CD4-positive, alpha-beta T cell treated with Interleukin-17A for 4 hours (primary cell): ENCODE measurements at regions not wholly inside any gene's neighbourhood (a gene's known extent, or its start where the extent isn't known, plus 50 kb on each side); places are given as distances from the start of the nearest gene placed in this dataset.
"Not testable (repeated sequence)": the region's sequence is repeated elsewhere in the genome, so short reads cannot be mapped to it uniquely, and the experiment has no call there.

Experiments used
- DNase-seq: peaks from one replicate; pipeline ENCODE4 v3.0.0-alpha.2; 2020; ENCODE audit warnings: mixed read lengths

DNA sequence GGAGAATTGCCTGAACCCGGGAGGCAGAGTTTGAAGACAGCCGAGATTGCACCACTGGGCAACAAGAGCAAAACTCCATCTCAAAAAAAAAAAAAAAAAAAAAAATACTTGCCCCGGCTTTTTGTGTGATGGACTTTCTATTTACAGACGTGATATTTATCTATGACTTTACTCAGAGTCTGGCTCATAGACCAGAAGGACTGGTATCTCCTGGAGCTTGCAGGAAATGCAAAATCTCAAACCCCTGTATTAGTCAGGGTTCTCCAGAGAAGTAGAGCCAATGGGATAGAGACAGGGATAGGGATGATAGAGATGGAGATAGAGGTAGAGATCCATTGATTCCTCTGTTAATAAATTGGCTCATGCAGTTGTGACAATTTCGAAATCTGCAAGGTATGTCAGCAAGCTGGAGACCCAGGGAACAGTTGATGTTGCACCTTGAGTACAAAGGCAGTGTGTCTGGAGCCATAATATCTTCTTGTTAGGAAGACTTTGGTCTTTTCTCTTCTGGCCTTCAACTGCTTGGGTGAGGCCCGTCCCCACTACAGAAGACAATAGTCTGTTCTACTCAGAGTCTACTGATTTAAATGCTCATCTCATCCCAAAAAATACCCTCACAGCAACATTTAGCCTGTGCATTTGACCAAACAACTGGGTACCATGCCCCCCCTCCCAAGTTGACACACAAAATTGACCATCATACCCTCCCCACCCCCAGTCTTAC lies 195.4 kb upstream of the MSX2 start:
- no peak for DNase-seq

DNA sequence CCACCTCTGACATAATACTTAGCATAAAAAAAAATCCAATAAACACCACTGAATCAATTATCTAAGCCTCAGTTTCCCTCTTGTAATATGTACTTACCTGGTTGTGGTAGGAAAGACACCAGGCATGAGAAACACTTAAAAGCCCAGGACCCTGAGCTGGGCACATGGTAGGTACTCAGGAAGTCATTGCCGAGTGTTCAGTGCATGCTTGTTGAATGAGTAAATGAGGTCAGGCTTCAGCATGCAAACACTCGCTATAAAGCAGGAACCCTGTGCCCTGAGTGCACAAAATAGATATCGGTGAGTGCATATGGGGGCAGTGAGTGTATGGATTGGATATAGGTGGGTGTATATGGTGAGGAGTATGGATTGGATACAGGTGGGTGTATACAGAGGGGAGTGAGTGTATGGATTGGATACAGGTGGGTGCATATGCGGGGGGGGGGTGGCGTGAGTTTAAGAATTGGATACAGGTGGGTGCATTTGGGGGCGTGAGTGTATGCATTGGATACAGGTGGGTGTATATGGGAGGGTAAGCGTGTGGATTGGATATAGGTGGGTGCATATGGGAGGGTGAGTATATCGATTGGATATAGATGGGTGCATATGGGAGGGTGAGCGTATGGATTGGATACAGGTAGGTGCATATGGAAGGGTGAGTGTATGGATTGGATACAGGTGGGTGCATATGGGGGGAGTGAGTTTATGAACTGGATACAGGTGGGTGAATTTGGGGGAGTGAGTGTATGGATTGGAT lies 194.3 kb upstream of the MSX2 start:
- no peak for DNase-seq

DNA sequence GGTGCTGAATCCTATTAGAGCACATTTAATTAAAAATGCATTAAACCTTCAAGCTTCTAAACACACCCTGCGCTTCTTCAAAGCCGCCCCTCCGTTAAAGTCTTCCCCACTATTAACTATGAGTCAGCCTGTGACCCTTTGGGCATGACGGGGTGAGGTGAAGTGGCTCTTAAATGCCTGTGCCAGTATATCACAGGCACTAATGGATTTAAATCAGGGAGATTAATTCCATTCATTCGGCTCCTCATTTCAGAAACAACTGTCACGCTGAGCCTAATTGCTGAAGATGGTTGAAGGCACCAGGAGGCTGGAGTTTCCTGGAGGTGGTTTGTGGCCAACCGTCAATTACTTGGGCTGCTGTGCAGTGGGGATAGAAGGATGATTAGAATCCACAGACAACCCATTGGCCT lies 192.6 kb upstream of the MSX2 start:
- no peak for DNase-seq

DNA sequence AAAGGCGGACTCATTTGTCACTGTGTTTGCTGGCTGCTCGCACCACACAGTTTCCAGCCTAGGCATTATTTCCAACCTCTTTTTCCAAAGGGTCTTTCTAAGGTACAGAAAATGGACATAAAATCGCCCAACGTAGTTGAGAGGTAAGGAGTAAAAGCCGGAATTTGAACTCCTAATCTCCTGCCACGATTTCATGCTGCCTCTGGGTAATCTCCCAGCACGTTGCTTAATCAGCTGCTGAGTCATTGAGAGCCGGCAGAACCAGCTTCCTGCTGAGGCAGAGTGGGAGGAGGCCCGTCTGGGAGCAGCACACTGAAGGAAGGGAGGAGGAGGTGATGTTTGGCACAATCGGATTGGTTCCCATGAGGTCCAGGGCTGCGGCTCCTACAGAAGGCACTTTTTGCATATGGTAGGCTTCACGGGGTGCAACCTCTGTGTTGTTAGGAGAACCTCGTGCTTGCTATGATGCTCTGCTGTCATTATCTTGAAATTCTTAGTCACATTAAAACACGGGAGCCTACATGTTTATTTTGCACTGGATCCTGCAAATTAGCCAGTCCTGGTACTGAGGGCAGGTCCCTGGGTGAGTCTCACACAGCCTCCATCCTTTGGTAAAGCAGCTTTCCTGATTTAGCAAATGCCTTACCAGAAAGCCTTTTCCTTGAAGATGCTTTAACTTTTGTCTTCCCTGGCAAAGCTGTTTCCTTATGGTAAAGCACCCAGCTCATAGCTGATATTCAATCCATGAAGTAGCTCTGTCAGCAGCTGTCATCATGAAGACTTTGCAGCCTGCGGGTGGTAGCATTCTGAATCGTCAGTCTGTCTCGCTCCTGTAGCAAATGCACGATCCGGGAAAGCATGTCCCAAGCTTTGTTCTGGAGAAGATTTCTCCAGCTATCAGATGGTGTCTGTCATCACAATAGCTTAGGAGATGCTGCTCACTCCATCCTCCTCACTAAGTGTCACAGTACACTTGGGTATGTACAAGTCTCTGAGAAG lies 191.6 kb upstream of the MSX2 start:
- no peak for DNase-seq

DNA sequence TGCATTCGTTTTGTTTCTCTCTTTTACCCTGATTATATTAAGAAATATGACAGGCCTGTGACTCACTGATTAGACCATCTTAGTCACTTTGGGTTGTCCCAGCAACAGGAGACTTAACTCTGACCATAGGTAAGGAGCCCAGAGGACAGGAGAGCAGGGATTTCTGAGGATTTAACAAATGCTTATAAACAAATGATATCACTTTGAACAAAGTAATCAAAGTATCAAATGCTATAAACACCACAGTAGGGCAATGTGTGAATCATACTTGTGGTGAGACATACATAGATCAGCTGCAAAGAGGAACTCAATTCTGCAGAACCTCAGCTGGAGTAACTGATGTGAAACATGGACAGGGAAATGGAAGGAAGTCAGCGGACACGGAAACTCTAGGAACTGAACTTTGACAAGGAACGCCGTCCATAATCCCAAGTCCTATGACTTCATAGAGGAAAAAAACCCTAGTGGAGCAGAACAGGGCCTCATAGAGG lies 190.6 kb upstream of the MSX2 start:
- DNase-seq = no peak

DNA sequence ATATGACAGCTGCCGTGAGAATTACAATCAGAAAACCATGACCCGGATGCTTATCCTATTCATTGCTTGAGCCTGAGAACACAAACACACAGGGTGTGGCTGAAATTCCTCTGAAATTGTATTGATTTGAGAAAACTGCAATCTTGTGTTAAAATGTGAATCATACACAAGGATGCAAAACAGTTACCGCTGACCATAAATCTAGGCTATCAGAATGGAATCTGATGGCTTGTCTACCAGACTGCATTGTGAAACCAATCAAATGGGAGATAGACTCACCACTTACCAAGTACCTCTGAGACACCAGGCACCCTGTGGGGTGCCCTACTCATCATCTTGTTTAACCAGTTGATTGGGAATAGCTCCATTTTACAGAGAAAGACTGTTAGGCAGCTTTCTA lies 188.7 kb upstream of the MSX2 start:
- no peak for DNase-seq

DNA sequence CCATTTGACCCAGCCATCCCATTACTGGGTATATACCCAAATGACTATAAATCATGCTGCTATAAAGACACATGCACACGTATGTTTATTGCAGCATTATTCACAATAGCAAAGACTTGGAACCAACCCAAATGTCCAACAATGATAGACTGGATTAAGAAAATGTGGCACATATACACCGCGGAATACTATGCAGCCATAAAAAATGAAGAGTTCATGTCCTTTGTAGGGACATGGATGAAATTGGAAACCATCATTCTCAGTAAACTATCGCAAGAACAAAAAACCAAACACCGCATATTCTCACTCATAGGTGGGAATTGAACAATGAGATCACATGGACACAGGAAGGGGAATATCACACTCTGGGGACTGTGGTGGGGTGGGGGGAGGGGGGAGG lies 184.6 kb upstream of the MSX2 start:
- DNase-seq = not testable (repeated sequence)

DNA sequence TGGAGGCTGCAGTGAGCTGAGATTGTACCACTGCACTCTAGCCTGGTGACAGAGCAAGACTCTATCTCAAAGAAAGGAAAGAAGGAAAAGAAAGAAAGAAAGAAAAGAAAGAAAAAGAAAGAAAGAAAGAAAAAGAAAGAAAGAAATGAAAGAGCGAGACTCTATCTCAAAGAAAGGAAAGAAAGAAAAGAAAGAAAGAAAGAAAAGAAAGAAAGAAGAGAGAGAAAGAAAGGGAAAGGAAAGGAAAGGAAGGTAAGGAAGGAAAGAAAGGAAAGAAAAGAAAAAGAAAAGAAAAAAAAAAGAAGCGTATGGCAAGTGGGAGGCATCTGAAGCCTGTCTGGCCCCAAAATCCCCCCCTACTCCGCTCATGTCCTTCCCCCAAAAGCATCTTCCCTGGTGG lies 182.3 kb upstream of the MSX2 start:
- DNase-seq = no peak

DNA sequence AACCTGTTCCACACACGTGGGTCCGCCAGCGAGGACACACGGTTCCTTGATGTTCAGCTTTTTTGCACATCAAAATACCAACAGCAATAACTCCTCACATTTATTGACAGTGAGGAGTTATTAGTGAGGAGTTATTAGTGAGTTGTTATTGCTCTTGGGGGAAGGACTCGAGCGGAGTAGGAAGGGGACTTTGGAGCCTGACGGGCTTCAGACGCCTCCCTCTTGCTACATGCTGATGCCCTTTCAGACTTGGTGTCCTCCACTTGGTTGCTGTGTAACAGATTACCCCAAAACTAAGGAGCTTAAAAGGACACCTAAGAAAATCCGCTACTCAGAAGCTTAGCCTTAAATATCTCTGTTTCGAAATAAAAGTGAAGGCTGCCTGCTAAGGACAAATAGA lies 181.9 kb upstream of the MSX2 start:
- no peak for DNase-seq

DNA sequence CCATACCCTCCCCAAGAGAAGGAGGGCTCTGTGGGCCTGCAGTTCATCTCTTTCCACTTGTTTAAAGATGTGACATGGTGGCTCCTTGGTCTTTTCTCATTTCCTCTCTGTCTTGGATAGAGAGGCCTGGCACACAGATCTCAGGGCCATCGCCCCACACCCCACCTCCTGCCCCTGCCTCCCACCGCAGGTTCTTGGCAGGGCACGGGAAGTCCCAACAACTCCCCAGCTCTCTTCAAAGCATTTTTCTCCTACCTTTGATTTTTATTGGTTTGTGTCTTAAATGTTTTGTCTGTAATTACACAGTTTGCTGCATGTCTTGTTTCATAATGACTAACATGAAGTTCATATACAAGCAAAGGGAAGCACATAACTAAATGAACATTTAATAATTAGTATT lies 178.5 kb upstream of the MSX2 start:
- no peak for DNase-seq

DNA sequence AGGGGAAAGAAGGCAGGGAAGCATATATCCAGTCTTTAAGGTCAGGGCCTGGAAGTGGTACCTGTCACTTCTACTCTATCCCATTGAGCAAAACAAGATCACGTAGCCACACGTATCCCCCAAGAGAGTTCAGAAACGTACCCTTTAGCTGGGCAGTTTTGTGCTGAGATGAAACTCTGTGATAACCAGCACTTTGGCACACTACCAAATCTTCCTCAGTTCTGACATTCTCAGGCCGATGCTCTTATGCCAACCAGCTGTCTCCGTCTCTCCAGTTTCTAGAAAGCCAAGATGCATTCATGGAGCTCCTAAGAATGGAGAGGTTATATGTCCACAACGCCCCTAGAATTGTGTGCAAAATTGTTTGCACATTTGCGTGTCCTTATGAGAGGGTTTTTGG lies 176.6 kb upstream of the MSX2 start:
- DNase-seq = no peak

DNA sequence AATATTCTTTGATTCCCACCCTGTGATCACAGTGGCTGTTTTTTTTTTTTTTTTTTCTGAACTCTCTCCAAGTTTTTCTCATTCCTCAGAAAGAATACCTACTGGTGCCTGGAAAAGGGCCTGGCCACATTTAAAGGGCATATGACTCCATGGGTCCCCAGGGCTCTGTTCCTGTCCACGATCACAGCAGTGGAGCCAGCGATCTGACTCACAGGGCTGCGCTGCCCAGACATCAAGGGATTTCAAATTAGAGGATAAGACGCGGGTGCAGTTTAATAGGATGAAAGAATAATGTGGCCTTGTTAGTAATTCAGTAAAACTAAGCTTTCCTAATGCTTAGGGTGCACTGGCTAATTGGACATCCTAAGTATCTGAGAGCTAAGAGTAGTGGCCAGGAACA lies 175.1 kb upstream of the MSX2 start:
- no peak for DNase-seq

DNA sequence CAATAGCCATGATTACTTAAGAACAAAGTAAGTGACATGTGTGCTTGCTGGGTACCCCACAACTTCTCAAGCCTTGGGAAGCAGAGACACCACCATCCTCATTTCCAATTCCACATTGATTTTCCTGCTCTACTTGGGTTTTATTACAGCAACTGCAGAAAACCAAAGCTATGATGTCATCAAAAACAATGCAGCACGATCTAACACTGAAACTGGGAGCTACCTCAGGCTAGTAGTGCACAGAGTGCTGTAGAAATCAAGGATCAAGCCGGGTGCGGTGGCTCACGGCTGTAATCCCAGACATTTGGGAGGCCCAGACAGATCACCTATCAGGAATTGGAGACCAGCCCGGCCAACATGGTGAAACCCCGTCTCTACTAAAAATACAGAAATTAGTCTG lies 174.4 kb upstream of the MSX2 start:
- no peak for DNase-seq

DNA sequence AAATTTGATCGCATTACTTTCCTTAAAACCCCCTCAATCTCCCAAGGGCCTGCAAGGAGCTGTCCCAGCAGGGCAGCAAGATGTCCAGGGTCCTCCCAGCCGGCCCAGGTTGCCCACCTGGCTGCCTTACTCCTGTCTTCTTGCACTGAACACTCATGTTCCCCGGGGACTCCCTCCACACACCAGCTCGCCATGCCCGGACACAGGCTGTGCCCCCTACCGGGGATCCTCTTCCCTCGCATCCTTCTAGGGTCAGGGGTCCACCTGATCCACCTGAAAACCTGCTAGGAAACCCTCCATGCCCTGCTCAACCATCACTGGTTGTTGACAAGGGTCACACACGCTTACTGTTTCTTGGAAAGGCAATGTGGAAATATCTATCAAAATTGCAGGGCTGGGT lies 172.0 kb upstream of the MSX2 start:
- no peak for DNase-seq

DNA sequence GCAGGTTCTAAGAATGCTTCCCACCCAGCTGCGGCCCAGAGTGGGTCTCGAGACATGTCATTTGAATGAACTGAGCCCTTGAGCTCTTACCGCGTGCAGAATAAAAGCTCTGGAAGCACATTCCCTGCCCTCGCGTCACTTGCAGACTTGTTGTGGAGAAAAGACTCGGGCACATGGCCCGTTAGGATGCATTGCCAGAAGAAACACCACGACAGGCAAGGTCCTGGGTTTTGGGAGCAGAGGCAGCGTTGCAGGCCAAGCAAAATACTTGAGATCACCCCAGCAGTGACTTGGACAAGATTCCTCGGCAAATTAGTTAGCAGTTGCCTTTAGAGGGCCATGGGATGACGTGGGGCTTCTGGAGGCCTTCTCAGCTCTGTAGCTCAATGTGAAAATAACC lies 170.8 kb upstream of the MSX2 start:
- DNase-seq = no peak

DNA sequence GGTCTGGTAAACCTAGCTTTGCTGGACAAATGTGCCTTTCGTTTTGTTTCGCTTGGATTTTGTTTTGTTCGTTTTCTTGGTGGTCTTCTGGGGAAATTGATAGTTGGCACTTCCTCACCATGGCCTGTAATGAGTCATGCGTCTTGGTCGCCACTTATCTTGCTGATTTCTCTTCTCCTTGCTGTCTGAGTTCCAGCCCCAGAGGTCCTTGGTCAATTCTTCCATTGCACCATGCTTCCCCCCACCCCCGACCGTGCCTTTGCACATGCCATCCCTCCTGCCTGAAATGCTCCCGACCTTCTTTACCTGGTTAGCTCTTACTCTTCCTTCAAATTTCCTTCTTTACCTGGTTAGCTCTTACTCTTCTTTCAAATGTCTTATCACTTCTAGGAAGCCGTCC lies 168.7 kb upstream of the MSX2 start:
- DNase-seq = no peak

DNA sequence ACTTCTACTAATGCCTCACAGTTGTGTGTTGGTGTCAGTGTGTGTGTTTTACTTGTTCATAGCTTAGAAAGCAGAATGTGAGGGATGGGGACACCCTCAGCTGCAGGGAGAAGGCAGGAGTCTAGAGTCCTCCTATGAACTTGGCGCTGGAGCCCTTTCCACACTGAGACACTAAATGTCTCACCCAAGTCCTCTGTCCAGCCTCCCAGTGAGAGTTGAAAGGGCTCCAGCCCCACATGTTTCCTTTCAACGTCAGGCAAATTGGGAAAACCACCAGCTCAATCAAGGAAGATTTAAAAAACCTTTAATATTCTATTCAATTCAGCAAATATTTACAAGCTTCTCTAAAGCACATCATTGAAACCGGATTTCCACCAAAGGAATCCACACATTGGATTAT lies 167.6 kb upstream of the MSX2 start:
- no peak for DNase-seq

DNA sequence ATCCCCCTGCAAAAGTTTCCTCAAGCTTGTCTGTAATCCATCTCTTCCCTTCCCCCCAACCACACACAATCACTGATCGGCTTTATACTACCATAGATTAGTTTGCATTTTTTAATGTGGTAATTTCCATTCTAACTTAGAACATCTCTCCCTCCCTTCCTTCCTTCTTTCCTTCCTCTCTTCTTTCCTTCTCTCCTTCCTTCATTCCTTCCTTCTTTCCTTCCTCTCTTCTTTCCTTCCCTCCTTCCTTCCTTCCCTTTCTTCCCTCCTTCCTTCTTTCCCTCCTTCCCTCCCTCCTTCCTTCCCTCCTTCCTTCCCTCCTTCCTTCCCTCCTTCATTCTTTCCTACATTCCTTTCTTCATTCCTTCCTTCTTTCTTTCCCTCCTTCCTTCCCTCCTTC lies 166.2 kb upstream of the MSX2 start:
- no peak for DNase-seq

DNA sequence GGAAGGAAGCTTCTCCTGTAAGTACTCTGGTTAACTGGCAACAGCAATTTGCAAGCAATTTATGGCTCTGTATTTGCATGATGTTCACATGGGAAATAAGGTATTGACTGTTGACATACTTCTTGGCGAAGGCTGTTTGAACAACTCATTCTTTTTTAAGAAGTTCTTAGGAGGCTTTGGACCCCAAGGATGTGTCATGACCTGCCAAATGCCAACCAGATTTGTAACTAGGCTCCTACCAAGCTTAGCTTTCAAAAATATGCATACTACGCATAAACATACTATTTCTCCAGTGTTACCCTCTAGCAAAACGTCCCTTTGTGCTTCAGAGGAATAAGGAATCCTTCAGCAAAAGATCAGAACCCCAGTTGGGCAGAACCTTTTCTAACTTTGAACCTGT lies 165.2 kb upstream of the MSX2 start:
- no peak for DNase-seq

DNA sequence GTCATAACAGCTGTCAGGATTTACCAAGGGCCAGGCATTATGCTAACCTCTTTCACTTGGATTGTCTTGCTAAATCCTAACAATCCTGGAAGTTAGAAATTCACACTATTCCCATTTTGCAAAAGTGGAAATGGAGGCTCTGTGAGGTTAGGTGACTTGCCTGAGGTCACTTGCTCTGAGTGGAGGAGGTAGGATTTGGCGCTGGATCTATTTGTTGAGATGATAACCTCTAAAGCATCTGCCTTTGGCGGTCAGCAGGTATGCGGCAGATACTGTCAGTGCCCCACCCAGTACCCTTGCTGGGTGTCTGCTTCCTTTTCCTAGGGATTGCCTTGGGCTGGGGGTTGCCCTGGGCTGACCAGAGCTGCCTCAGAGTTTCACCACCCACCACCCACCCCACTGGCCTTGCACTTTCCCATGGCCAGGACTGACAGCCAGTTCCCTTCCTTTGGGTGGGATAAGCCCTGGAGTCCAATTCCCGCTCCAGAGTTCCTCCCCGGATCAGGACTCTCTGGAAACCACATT lies 164.8 kb upstream of the MSX2 start:
- no peak for DNase-seq

DNA sequence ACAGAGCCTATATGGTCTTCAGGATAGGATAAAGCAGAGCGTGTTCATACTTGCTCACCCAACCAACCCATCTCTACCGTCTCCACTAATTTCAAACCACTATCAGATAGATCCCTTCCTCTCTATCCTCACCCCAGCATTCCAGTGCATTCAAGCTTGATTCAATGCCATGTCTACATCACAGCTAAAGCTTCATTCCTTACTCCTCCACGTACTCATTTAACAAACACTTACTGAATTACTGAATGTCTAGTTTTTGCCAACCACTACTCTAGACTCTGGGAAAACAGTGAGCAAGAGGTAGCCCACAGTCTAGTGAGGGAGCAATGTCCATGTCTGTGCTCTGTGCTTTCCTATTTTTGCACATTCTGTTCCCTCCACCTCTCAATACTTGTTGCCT lies 163.5 kb upstream of the MSX2 start:
- DNase-seq = no peak

DNA sequence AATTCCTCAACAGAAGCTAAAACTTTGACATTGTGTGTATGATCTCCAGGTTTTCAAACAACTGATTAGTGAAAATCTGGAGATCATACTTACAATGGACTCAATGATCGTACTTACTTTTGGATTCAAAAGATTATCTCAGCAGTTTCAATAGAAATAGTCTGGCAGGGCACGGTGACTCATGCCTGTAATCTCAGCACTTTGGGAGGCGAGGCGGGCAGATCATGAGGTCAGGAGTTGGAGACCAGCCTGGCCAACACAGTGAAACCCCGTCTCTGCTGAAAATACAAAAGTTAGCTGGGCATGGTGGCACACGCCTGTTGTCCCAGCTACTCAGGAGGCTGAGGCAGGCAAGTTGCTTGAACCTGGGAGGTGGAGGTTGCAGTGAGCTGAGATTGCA lies 161.3 kb upstream of the MSX2 start:
- DNase-seq = not testable (repeated sequence)

DNA sequence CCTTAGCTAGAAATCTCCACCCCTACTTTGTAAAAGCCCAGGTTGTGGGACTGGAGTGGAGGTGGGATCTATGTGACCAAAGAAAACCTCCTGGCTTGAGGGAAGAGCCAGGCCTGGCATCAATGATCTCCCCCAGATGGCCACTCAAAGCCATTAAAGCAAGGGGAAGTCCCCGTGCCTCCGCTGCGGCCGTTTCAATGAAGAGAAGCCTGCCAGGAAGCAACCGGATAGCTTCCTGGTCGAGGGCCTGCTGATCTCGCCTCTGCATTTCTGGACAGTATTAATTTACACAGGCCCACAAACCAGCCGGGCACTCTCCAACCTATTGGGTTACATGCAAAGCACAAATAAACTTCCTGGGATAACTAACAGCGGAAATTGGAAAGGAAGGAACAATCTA lies 160.5 kb upstream of the MSX2 start:
- no peak for DNase-seq
